ENCODE measurements at regions not wholly inside any gene's neighbourhood (a gene's known extent, or its start where the extent isn't known, plus 50 kb on each side); places are given as distances from the start of the nearest gene placed in this dataset.
A peak's percentile ranks its signal among the peaks of the same experiment; 100 is the strongest.

DNA sequence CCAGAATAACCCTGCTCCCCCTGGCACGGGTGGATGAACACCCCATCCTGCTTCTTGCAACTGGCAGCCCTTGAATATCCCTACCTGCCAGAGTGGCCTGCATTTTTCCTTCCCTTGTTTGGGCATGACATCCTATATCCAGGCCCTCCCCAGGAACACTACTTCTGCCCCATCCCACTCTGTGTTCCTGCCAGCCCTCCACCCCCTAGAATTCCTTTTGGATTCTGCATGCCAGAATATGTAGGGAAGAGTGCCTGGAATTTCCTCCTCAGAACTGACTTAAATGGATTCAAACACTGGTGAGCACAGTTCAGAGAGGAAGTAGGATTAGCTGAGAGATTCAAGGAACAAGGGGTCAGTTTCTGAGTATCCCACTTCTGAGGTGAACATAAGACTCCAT lies 123.5 kb upstream of the PELI1 start:
- TF ChIP-seq, protein P1, sequence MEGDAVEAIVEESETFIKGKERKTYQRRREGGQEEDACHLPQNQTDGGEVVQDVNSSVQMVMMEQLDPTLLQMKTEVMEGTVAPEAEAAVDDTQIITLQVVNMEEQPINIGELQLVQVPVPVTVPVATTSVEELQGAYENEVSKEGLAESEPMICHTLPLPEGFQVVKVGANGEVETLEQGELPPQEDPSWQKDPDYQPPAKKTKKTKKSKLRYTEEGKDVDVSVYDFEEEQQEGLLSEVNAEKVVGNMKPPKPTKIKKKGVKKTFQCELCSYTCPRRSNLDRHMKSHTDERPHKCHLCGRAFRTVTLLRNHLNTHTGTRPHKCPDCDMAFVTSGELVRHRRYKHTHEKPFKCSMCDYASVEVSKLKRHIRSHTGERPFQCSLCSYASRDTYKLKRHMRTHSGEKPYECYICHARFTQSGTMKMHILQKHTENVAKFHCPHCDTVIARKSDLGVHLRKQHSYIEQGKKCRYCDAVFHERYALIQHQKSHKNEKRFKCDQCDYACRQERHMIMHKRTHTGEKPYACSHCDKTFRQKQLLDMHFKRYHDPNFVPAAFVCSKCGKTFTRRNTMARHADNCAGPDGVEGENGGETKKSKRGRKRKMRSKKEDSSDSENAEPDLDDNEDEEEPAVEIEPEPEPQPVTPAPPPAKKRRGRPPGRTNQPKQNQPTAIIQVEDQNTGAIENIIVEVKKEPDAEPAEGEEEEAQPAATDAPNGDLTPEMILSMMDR (IDR thresholded peaks at IDR 0.05) = no peak
- peaks cover 25% of the 10 kb centered on the region for H3K4me1 Mint-ChIP-seq
- no peak for DNase-seq
- H3K27me3 Mint-ChIP-seq (ENCODE audit: low read depth, poor library complexity) = peaks cover 3% of the 10 kb centered on the region
- peaks cover 11% of the 10 kb centered on the region for H3K9me3 Mint-ChIP-seq
- no peak overlapping the region for H3K4me3 Mint-ChIP-seq
- no peak overlapping the region for H3K27ac Mint-ChIP-seq
- H3K36me3 Mint-ChIP-seq (ENCODE audit: low read depth) = no peaks in the 10 kb centered on the region

DNA sequence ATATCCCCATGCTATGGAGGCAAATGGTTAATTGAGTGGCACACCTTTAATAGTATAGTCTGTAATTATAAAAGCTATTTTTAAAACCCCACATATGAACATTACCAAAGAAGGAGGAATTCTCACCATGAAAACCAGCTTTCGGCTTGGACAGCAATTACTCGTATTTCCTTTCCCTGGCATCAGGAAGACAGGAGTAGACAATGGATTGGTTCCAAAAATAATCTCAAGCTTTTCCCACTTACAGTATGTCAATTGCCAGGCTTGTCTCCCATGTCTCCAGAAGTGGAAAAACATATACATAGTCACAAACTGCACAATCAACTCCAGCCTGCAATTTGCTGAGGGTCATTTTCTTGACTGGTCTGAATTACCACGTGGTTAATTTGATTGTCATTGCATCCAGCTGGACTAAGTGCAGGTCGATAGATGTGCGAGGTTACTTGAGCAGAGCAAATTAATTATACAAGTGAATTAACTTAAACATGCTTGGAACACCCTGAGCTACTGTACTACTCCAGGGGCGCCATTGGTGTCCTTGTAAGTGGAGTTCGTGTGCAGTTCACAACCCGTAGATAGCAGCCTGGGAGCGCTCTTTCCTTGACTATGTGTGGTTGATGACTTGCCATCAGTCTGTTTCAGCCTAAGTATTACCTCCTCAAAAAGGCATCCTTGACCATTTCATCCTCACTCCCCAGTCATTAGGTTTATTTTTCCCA lies 124.3 kb upstream of the PELI1 start:
- Mint-ChIP-seq H3K4me3 (no peak overlapping the region), H3K27me3 (ENCODE audit: low read depth, poor library complexity) (peaks cover 7% of the 10 kb centered on the region), H3K27ac (no peak overlapping the region), H3K9me3 (peaks cover 11% of the 10 kb centered on the region), H3K4me1 (peaks cover 30% of the 10 kb centered on the region), H3K36me3 (ENCODE audit: low read depth) (no peaks in the 10 kb centered on the region)
- DNase-seq = no peak
- TF ChIP-seq, protein P1 (IDR thresholded peaks at IDR 0.05) = no peak

DNA sequence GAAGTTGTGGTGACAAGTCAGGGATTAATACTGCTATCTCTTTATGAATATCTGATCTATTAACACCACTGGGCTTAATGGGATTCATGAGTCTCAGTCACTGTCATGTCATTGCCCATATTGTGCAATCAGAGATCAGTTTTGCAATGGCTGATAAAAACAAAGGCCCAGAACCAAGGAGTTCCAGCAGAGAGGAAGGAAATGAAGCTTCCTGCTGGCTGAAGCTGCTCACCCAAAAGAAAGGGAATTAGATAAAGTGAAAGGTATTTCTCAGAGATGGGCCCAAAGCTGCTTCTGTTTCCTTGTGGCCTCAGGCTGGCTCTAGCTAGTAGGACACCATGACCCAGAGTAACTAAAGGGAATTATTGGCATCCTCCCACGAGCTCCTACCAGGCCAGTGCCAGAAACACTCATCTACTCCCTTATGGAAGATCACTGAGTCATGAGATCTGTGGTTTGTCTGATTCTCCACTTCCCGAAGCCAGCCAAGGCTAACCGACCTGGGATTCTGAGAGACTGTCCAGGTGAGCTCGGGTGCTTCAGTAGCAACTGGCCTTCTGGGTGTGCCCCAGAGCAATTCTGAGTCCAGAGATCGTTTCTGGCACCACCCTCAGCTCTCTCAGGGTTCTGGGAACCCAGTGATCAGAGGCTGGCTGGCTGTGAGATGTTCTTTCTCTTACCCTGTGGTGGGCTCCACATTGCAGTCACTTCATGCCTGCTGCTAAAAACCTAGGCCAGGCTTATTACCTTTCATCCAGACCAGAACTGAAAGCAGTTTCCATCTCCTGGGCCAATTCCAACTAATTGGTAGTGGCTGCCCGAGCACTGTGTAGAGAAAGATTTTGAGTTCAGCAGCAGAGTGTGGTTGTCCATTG lies 129.5 kb upstream of the PELI1 start:
- DNase-seq = no peak
- Mint-ChIP-seq H3K27me3 (ENCODE audit: low read depth, poor library complexity) (peaks cover 4% of the 10 kb centered on the region), H3K27ac (peak overlapping the region; percentile 73), H3K9me3 (peaks cover 8% of the 10 kb centered on the region), H3K4me3 (no peak overlapping the region), H3K36me3 (ENCODE audit: low read depth) (no peaks in the 10 kb centered on the region), H3K4me1 (peaks cover 28% of the 10 kb centered on the region)
- TF ChIP-seq, protein P1 (IDR thresholded peaks at IDR 0.05) = no peak

DNA sequence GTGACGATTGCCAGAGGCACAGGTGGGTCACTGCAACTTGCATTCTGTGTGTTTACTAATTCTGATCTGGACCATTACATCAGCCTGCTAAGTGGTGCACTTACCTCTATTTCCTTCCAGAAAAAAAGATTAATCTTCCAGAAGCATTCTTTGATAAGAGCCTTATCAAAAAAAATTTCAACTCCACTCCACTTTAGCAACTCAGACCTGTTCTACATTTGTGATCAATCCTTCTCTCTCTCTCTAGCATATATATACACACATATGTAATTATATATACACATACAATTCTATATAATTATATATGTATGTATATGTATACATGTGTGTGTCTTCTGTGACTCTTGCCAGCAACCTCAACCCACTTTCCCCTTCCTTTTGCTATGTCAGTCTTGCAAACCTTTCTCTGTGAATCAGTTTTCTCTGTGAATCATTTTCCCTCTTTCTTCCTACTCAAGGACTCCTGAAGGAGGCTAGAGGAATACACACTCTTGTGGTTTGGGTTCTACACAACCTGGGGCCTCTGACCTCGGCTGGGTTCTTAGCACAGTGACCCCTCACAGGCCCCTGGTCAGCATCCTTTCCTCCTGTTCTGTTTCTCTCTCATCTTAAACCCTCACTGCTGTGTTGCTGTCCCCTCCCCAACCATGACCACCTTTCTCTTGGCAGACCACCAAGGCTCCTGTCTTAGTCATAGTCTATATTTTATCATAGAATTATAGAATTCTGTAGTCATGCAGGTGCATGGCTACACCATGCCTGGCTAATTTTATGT lies 130.4 kb upstream of the PELI1 start:
- Mint-ChIP-seq H3K27ac (no peak overlapping the region), H3K36me3 (ENCODE audit: low read depth) (no peaks in the 10 kb centered on the region), H3K9me3 (peaks cover 8% of the 10 kb centered on the region), H3K27me3 (ENCODE audit: low read depth, poor library complexity) (peaks cover 4% of the 10 kb centered on the region), H3K4me3 (no peak overlapping the region), H3K4me1 (peaks cover 28% of the 10 kb centered on the region)
- TF ChIP-seq, protein P1 (IDR thresholded peaks at IDR 0.05) = no peak
- no peak for DNase-seq

DNA sequence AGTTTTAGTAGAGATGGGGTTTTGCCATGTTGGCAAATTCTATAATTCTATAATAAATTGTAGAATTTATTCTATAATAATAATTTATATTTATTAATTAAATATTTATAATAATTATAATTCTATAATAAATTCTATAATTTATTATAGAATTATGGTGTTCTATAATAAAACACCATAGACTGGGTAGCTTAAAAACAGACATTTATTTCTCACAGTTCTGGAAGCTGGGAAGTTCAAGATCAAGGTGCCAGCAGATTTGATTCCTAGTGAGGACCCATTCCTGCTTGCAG lies 130.9 kb upstream of the PELI1 start:
- H3K27me3 Mint-ChIP-seq (ENCODE audit: low read depth, poor library complexity) = peaks cover 4% of the 10 kb centered on the region
- H3K27ac Mint-ChIP-seq = no peak overlapping the region
- peaks cover 8% of the 10 kb centered on the region for H3K9me3 Mint-ChIP-seq
- no peak overlapping the region for H3K4me3 Mint-ChIP-seq
- TF ChIP-seq, protein P1 (IDR thresholded peaks at IDR 0.05) = no peak
- H3K4me1 Mint-ChIP-seq = peaks cover 28% of the 10 kb centered on the region
- no peaks in the 10 kb centered on the region for H3K36me3 Mint-ChIP-seq (ENCODE audit: low read depth)
- DNase-seq = no peak
